ENCODE measurements at regions not wholly inside any gene's neighbourhood (a gene's known extent, or its start where the extent isn't known, plus 50 kb on each side); places are given as distances from the start of the nearest gene placed in this dataset.

GRCh38 chr2:15061268-15061667 lies 428.8 kb downstream of the LRATD1 start:
- WGBS, 2 donors: 78 to 100% methylated on average over 1 of the region's 1 CpG
- Histone ChIP-seq H3K27ac (no peak overlapping the region), H3K9me3 (no peaks in the 10 kb centered on the region), H3K36me3 (no peaks in the 10 kb centered on the region), H3K4me3 (replicated peaks in 1 of 3) (no peak overlapping the region), H3K4me1 (no peaks in the 10 kb centered on the region), H3K27me3 (no peaks in the 10 kb centered on the region)
- DNase-seq: no peak
- TF ChIP-seq POLR2A (IDR thresholded peaks at IDR 0.05): no peak
- no peak for TF ChIP-seq CTCF (IDR thresholded peaks at IDR 0.05)
- intact Hi-C loops (cut with DNase I): no loop called here

GRCh38 chr2:15066138-15066537 lies 433.6 kb downstream of the LRATD1 start:
- Histone ChIP-seq H3K4me3 (replicated peaks in 1 of 3) (no peak overlapping the region), H3K27me3 (no peaks in the 10 kb centered on the region), H3K36me3 (no peaks in the 10 kb centered on the region), H3K4me1 (no peaks in the 10 kb centered on the region), H3K9me3 (no peaks in the 10 kb centered on the region), H3K27ac (no peak overlapping the region)
- TF ChIP-seq CTCF (IDR thresholded peaks at IDR 0.05): no peak
- TF ChIP-seq POLR2A (IDR thresholded peaks at IDR 0.05): no peak
- DNase-seq: no peak
- 94 to 96% methylated on average over 3 of the region's 3 CpGs for WGBS, 2 donors
- intact Hi-C loops (cut with DNase I): no loop called here

- Histone ChIP-seq H3K27ac (no peak overlapping the region), H3K9me3 (no peaks in the 10 kb centered on the region), H3K36me3 (no peaks in the 10 kb centered on the region), H3K27me3 (no peaks in the 10 kb centered on the region), H3K4me3 (replicated peaks in 1 of 3) (no peak overlapping the region), H3K4me1 (no peaks in the 10 kb centered on the region)
- WGBS, 2 donors: 56 to 57% methylated on average over 5 of the region's 5 CpGs
- intact Hi-C loops (cut with DNase I): no loop called here
- TF ChIP-seq CTCF (IDR thresholded peaks at IDR 0.05) (no peak), POLR2A (IDR thresholded peaks at IDR 0.05) (no peak)
- no peak for DNase-seq
Measured at GRCh38 chr2:15069149-15069548, 436.6 kb downstream of the LRATD1 start.

- no peaks in the 10 kb centered on the region for H3K4me1 ChIP-seq
- 83 to 88% methylated on average over 6 of the region's 6 CpGs for WGBS, 2 donors
- H3K27me3 ChIP-seq: no peaks in the 10 kb centered on the region
- intact Hi-C loops (cut with DNase I): no loop called here
- TF ChIP-seq POLR2A (IDR thresholded peaks at IDR 0.05) (no peak), CTCF (IDR thresholded peaks at IDR 0.05) (no peak)
- DNase-seq: no peak
- H3K9me3 ChIP-seq: no peaks in the 10 kb centered on the region
- no peak overlapping the region for H3K4me3 ChIP-seq (replicated peaks in 1 of 3)
- H3K36me3 ChIP-seq: no peaks in the 10 kb centered on the region
- no peak overlapping the region for H3K27ac ChIP-seq
Measured at GRCh38 chr2:15072836-15073235, 440.3 kb downstream of the LRATD1 start.

GRCh38 chr2:15073664-15074063 lies 441.1 kb downstream of the LRATD1 start:
- WGBS, 2 donors: 86 to 87% methylated on average over 3 of the region's 3 CpGs
- no peak overlapping the region for H3K27ac ChIP-seq
- no peak overlapping the region for H3K4me3 ChIP-seq (replicated peaks in 1 of 3)
- H3K36me3 ChIP-seq: no peaks in the 10 kb centered on the region
- no peaks in the 10 kb centered on the region for H3K4me1 ChIP-seq
- H3K9me3 ChIP-seq: no peaks in the 10 kb centered on the region
- DNase-seq: no peak
- H3K27me3 ChIP-seq: no peaks in the 10 kb centered on the region
- intact Hi-C loops (cut with DNase I): no loop called here
- TF ChIP-seq POLR2A (IDR thresholded peaks at IDR 0.05): no peak
- TF ChIP-seq CTCF (IDR thresholded peaks at IDR 0.05): no peak
